Liver (tissue), 7 donors: ENCODE measurements at regions not wholly inside any gene's neighbourhood (a gene's known extent, or its start where the extent isn't known, plus 50 kb on each side); places are given as distances from the start of the nearest gene placed in this dataset.
"Not testable (repeated sequence)": the region's sequence is repeated elsewhere in the genome, so short reads cannot be mapped to it uniquely, and the experiment has no call there.

Experiments used
- DNase-seq: peaks from one replicate; pipeline ENCODE4 v3.0.0-alpha.2; 2017; ENCODE audit warnings: low spot score
- H3K27ac ChIP-seq, 2 donors: one replicate each; pipeline ENCODE4 v1.7.0; 2013; ENCODE audit warnings: inconsistent platforms in 2 of 2, low read length in 2 of 2, control low read depth in 1 of 2, low read depth in 1 of 2, mild to moderate bottlenecking in 1 of 2
- H3K27me3 ChIP-seq, 4 donors: one replicate each; pipeline versions ENCODE4 v1.6.1 to v1.7.0; 2013; ENCODE audit warnings: low read length in 3 of 4, inconsistent platforms in 1 of 4, mild to moderate bottlenecking in 1 of 4, moderate library complexity in 1 of 4; ENCODE audit not compliant: control insufficient read depth in 4 of 4, insufficient read depth in 4 of 4
- H3K36me3 ChIP-seq, 4 donors: one replicate each; pipeline versions ENCODE4 v1.6.1 to v1.7.0; 2013; ENCODE audit warnings: low read length in 3 of 4, mild to moderate bottlenecking in 3 of 4, low read depth in 1 of 4, moderate library complexity in 1 of 4; ENCODE audit not compliant: control insufficient read depth in 4 of 4, insufficient read depth in 3 of 4
- H3K4me1 ChIP-seq, 4 donors: one replicate each; pipeline versions ENCODE4 v1.6.1 to v1.7.0; 2013; ENCODE audit warnings: low read length in 3 of 4, mild to moderate bottlenecking in 3 of 4, moderate library complexity in 1 of 4; ENCODE audit not compliant: control insufficient read depth in 4 of 4, insufficient read depth in 4 of 4
- H3K4me3 ChIP-seq, 3 donors: one replicate each; pipeline versions ENCODE4 v1.6.1 to v1.7.0; 2013; ENCODE audit warnings: low read length in 3 of 3, control low read depth in 1 of 3, low read depth in 1 of 3, mild to moderate bottlenecking in 1 of 3
- H3K9ac ChIP-seq, 2 donors: one replicate each; pipeline ENCODE4 v1.7.0; 2013; ENCODE audit warnings: low read length in 2 of 2, mild to moderate bottlenecking in 2 of 2, moderate library complexity in 2 of 2, control low read depth in 1 of 2, low read depth in 1 of 2
- H3K9me3 ChIP-seq, 4 donors: one replicate each; pipeline versions ENCODE4 v1.6.1 to v1.7.0; 2013; ENCODE audit warnings: low read length in 3 of 4; ENCODE audit not compliant: control insufficient read depth in 4 of 4
- ATF3 ChIP-seq: IDR thresholded peaks from 2 replicates; pipeline ENCODE4 v1.6.1; 2016; ENCODE audit warnings: antibody characterized with exemption
- EGR1 ChIP-seq, 2 donors: IDR thresholded peaks; 2 replicates each; pipeline ENCODE4 v1.6.1; 2016 to 2018; ENCODE audit warnings: antibody characterized with exemption in 2 of 2, low read depth in 2 of 2
- FOXA2 ChIP-seq: IDR thresholded peaks from 2 replicates; pipeline ENCODE4 v1.6.1; 2016; ENCODE audit warnings: antibody characterized with exemption
- GABPA ChIP-seq, 2 donors: IDR thresholded peaks in 1 of 2; conservative IDR thresholded peaks in 1 of 2; 2 replicates each; pipeline ENCODE4 v1.6.1; 2016; ENCODE audit warnings: antibody characterized with exemption in 2 of 2, mild to moderate bottlenecking in 1 of 2, moderate library complexity in 1 of 2
- HNF4A ChIP-seq, 2 donors: conservative IDR thresholded peaks; 2 replicates each; pipeline ENCODE4 v1.6.1; 2016; ENCODE audit warnings: antibody characterized with exemption in 2 of 2, mild to moderate bottlenecking in 2 of 2
- MAX ChIP-seq: IDR thresholded peaks from 2 replicates; pipeline ENCODE4 v1.6.1; 2016; ENCODE audit warnings: antibody characterized with exemption
- NR2F2 ChIP-seq: IDR thresholded peaks from 2 replicates; pipeline ENCODE4 v1.6.1; 2016; ENCODE audit warnings: antibody characterized with exemption
- RAD21 ChIP-seq, 2 donors: IDR thresholded peaks; 2 replicates each; pipeline ENCODE4 v1.6.1; 2016; ENCODE audit warnings: antibody characterized with exemption in 2 of 2, mild to moderate bottlenecking in 2 of 2
- REST ChIP-seq: IDR thresholded peaks from 2 replicates; pipeline ENCODE4 v1.6.1; 2016; ENCODE audit warnings: antibody characterized with exemption, mild to moderate bottlenecking
- RXRA ChIP-seq, 2 donors: IDR thresholded peaks; 2 replicates each; pipeline ENCODE4 v1.6.1; 2017 to 2018; ENCODE audit warnings: antibody characterized with exemption in 2 of 2, mild to moderate bottlenecking in 1 of 2
- SP1 ChIP-seq: IDR thresholded peaks from 2 replicates; pipeline ENCODE4 v1.6.1; 2018; ENCODE audit warnings: antibody characterized with exemption, mild to moderate bottlenecking
- YY1 ChIP-seq: IDR thresholded peaks from 2 replicates; pipeline ENCODE4 v1.6.1; 2016; ENCODE audit warnings: antibody characterized with exemption, mild to moderate bottlenecking
- ZBTB33 ChIP-seq: IDR thresholded peaks from 2 replicates; pipeline ENCODE4 v1.6.1; 2016; ENCODE audit warnings: antibody characterized with exemption
- WGBS: extraction: QIAGEN DNeasy Blood & Tissue Kit; methylation state at CpG from one replicate; pipeline ENCODE4 v1.1.7; 2013; 5-methylcytosine and 5-hydroxymethylcytosine counted together
- donor health status: healthy.
- donor health status: healthy.
- donor health status: healthy.
- donor health status: healthy.

- TF ChIP-seq REST (no peak), MAX (no peak), GABPA (IDR thresholded peaks at IDR 0.05 in 1 of 2, conservative IDR thresholded peaks at IDR 0.05 in 1 of 2) (no peak), RAD21 (IDR thresholded peaks at IDR 0.05) (no peak), HNF4A (conservative IDR thresholded peaks at IDR 0.05) (no peak), SP1 (no peak), NR2F2 (no peak)
Measured at GRCh38 chr3:77726517-77726916, 686.6 kb downstream of the ROBO2 start (continued).

GRCh38 chr3:77746048-77746447, 706.1 kb downstream of the ROBO2 start:
- TF ChIP-seq RXRA (IDR thresholded peaks at IDR 0.05), result no peak
- no peak for TF ChIP-seq RAD21 (IDR thresholded peaks at IDR 0.05)
- TF ChIP-seq NR2F2, result no peak
- TF ChIP-seq ZBTB33, result no peak
- TF ChIP-seq ATF3, result no peak
- TF ChIP-seq YY1, result no peak
- H3K4me1 ChIP-seq, result no peaks in the 10 kb centered on the region
- H3K4me3 ChIP-seq, result no peak overlapping the region
- no peak overlapping the region for H3K9ac ChIP-seq
- DNase-seq, result no peak
- WGBS, result 99% methylated on average over 1 of the region's 1 CpG
- no peak overlapping the region for H3K27ac ChIP-seq
- no peaks in the 10 kb centered on the region for H3K36me3 ChIP-seq
- H3K9me3 ChIP-seq, result no peaks in the 10 kb centered on the region
- H3K27me3 ChIP-seq, result no peaks in the 10 kb centered on the region

- H3K36me3 ChIP-seq, result no peaks in the 10 kb centered on the region
- no peak for TF ChIP-seq YY1
- no peak for TF ChIP-seq EGR1 (IDR thresholded peaks at IDR 0.05; ENCODE audit: low read depth in 2 of 2)
- no peak for TF ChIP-seq FOXA2
- H3K4me1 ChIP-seq, result no peaks in the 10 kb centered on the region
- DNase-seq, result no peak
- no peak overlapping the region for H3K4me3 ChIP-seq
- no peaks in the 10 kb centered on the region for H3K9me3 ChIP-seq
- no peak overlapping the region for H3K27ac ChIP-seq
- H3K9ac ChIP-seq, result no peak overlapping the region
- H3K27me3 ChIP-seq, result no peaks in the 10 kb centered on the region
Measured at GRCh38 chr3:77746892-77747291, 707.0 kb downstream of the ROBO2 start.

- not testable (repeated sequence) for DNase-seq, H3K9ac ChIP-seq, H3K27ac ChIP-seq, H3K36me3 ChIP-seq, H3K27me3 ChIP-seq, H3K9me3 ChIP-seq, H3K4me1 ChIP-seq, H3K4me3 ChIP-seq
- WGBS, result 84% methylated on average over 6 of the region's 6 CpGs
Measured at GRCh38 chr3:77756397-77756975, 716.6 kb downstream of the ROBO2 start.
